GM12878 (cell line): ENCODE measurements at regions not wholly inside any gene's neighbourhood (a gene's known extent, or its start where the extent isn't known, plus 50 kb on each side); places are given as distances from the start of the nearest gene placed in this dataset.

Experiments used
- ATAC-seq: fragments of 200-7000 bp; cut with Tn5 transposase; 3 replicates; pipeline ENCODE4 v1.9.1; 2020; ENCODE audit warnings: mild to moderate bottlenecking, moderate library complexity
- BruUV-seq: library from RNA; stranded (reverse); fragments of 400-500 nt; replicated peaks from 2 replicates; lab custom pipeline; 2021; lab: Mats Ljungman, UMichigan
- CTCF ChIA-PET: fragments of 300-600 bp; sonication (Branson Sonifier 250); formaldehyde crosslinking; extraction: SDS; loops from one replicate; lab custom pipeline; 2021; ENCODE audit warnings: inconsistent platforms; lab: Yijun Ruan, JAX
- POLR2A ChIA-PET: fragments of 350-600 bp; formaldehyde crosslinking; extraction: SDS; loops from one replicate; lab custom pipeline; 2021; ENCODE audit warnings: inconsistent platforms; lab: Charles Lee
- RAD21 ChIA-PET: fragments of 300-600 bp; sonication (Branson Sonifier 250); formaldehyde crosslinking; loops from one replicate; lab custom pipeline; 2023; ENCODE audit warnings: antibody characterized with exemption; ENCODE audit not compliant: unreplicated experiment; lab: Charles Lee
- SMC1A ChIA-PET: fragments of 300-600 bp; sonication (Branson Sonifier 250); formaldehyde crosslinking; loops from one replicate; lab custom pipeline; 2023; ENCODE audit not compliant: unreplicated experiment, uncharacterized antibody; lab: Charles Lee
- DNase-seq: peaks from one replicate; pipeline ENCODE4 v3.0.0-alpha.2; 2011; ENCODE audit warnings: low read depth, low spot score
- FAIRE-seq: peaks from 3 replicates; lab custom pipeline; 2011; peaks lifted over from hg19 to GRCh38; lab: Jason Lieb, UNC
- H2AFZ ChIP-seq: 2 replicates; pipeline ENCODE4 v1.6.0; 2011; ENCODE audit warnings: low read depth, low read length, control low read depth; ENCODE audit not compliant: control insufficient read depth
- H3K27ac ChIP-seq: 2 replicates; pipeline ENCODE4 v1.5.1; 2011; ENCODE audit warnings: control low read depth; ENCODE audit not compliant: control insufficient read depth, insufficient read depth
- H3K27me3 ChIP-seq, 2 experiments: replicated peaks in 1 of 2; 2 replicates each; pipeline versions ENCODE4 v1.6.0 to v1.6.1; 2011; ENCODE audit warnings: low read length in 1 of 2; ENCODE audit not compliant: control insufficient read depth in 2 of 2, insufficient read depth in 2 of 2
- H3K36me3 ChIP-seq, 2 experiments: 2 replicates each; pipeline ENCODE4 v1.5.1; 2011; ENCODE audit warnings: low read length in 1 of 2; ENCODE audit not compliant: control insufficient read depth in 2 of 2, insufficient read depth in 2 of 2
- H3K4me1 ChIP-seq: 2 replicates; pipeline ENCODE4 v1.6.1; 2011; ENCODE audit warnings: mild to moderate bottlenecking, low read length, moderate library complexity, mixed read lengths; ENCODE audit not compliant: control insufficient read depth, insufficient read depth
- H3K4me2 ChIP-seq: 2 replicates; pipeline ENCODE4 v1.6.0; 2011; ENCODE audit warnings: control low read depth; ENCODE audit not compliant: control insufficient read depth, insufficient read depth
- H3K4me3 ChIP-seq: fragments of 200-600 bp; sonication (generic); 2 replicates; pipeline ENCODE4 v1.5.1; 2016
- H3K79me2 ChIP-seq: 2 replicates; pipeline ENCODE4 v1.6.0; 2011; ENCODE audit warnings: low read length; ENCODE audit not compliant: control insufficient read depth, insufficient read depth
- H3K9ac ChIP-seq: 2 replicates; pipeline ENCODE4 v1.8.0; 2011; ENCODE audit warnings: low read length, control low read depth, mixed read lengths; ENCODE audit not compliant: control insufficient read depth, insufficient read depth
- H3K9me3 ChIP-seq: replicated peaks from 3 replicates; pipeline ENCODE4 v1.5.1; 2011; ENCODE audit warnings: mild to moderate bottlenecking, low read length; ENCODE audit not compliant: control insufficient read depth, insufficient read depth
- H4K20me1 ChIP-seq: 2 replicates; pipeline ENCODE4 v1.6.0; 2011; ENCODE audit not compliant: control insufficient read depth, insufficient read depth
- HCFC1 ChIP-seq: fragments of 150-350 bp; IDR thresholded peaks from 2 replicates; pipeline ENCODE4 v1.6.1; 2014; ENCODE audit warnings: low read length
- JUND ChIP-seq: IDR thresholded peaks from 2 replicates; pipeline ENCODE4 v1.6.1; 2012; ENCODE audit warnings: low read depth, mild to moderate bottlenecking, low read length, improper control_type of control experiment, moderate library complexity
- LARP7 ChIP-seq: fragments of 450-650 bp; IDR thresholded peaks from 2 replicates; pipeline ENCODE4 v1.6.1; 2017; ENCODE audit warnings: mild to moderate bottlenecking
- PAX8 ChIP-seq: fragments of 450-650 bp; IDR thresholded peaks from 2 replicates; pipeline ENCODE4 v1.6.1; 2017; ENCODE audit warnings: mild to moderate bottlenecking, moderate library complexity
- POLR2A ChIP-seq: IDR thresholded peaks from 2 replicates; pipeline ENCODE4 v1.6.1; 2011; ENCODE audit warnings: low read depth, mild to moderate bottlenecking, low read length
- POU2F2 ChIP-seq: IDR thresholded peaks from 3 replicates; pipeline ENCODE4 v1.6.1; 2011; ENCODE audit warnings: low read depth, mild to moderate bottlenecking, low read length, borderline replicate concordance
- SMAD1 ChIP-seq: fragments of 450-650 bp; IDR thresholded peaks from 2 replicates; pipeline ENCODE4 v1.6.1; 2018; ENCODE audit warnings: mild to moderate bottlenecking, low read depth; ENCODE audit not compliant: partially characterized antibody
- STAT3 ChIP-seq: IDR thresholded peaks from 2 replicates; pipeline ENCODE4 v1.6.1; 2011; ENCODE audit warnings: low read depth, low read length, improper control_type of control experiment
- TCF7 ChIP-seq: IDR thresholded peaks from 2 replicates; pipeline ENCODE4 v1.6.1; 2014; ENCODE audit warnings: antibody characterized with exemption, borderline replicate concordance
- ZNF274 ChIP-seq: IDR thresholded peaks from one replicate; pipeline ENCODE4 v1.8.0; 2011; ENCODE audit not compliant: insufficient read length, insufficient read depth
- ZZZ3 ChIP-seq: IDR thresholded peaks from 2 replicates; pipeline ENCODE4 v1.6.1; 2011; ENCODE audit warnings: low read depth; ENCODE audit not compliant: control insufficient read depth, insufficient read length
- WGBS: methylation state at CpG from one replicate; pipeline ENCODE4 v1.1.6; 2016; ENCODE audit warnings: low lambda C conversion rate; ENCODE audit not compliant: insufficient replicate concordance, insufficient coverage; ENCODE audit errors: missing lambda C conversion rate; 5-methylcytosine and 5-hydroxymethylcytosine counted together
- in situ Hi-C: fragments of 300-500 bp; cut with MboI; formaldehyde crosslinking; loops from 9 replicates; pipeline ENCODE4 v1.14.3; 2018; ENCODE audit warnings: mixed read lengths
- intact Hi-C: fragments of 100-400 bp; cut with micrococcal nuclease; formaldehyde crosslinking; loops from one replicate; pipeline ENCODE4 v1.14.2; 2022; ENCODE audit not compliant: unreplicated experiment
- TF ChIP-seq, protein P1 (sequence below): IDR thresholded peaks from 2 replicates; pipeline ENCODE4 v1.6.1; 2012; ENCODE audit warnings: low read depth, low read length, improper control_type of control experiment
- TF ChIP-seq, protein P2 (sequence below): fragments of 450-650 bp; conservative IDR thresholded peaks from 2 replicates; pipeline ENCODE4 v1.6.1; 2017; ENCODE audit warnings: mild to moderate bottlenecking, moderate library complexity
- TF ChIP-seq, protein P3 (sequence below): fragments of 450-650 bp; IDR thresholded peaks from 2 replicates; pipeline ENCODE4 v1.6.1; 2017; ENCODE audit warnings: antibody characterized with exemption, mild to moderate bottlenecking, moderate library complexity
- TF ChIP-seq, protein P4 (sequence below): IDR thresholded peaks from 2 replicates; pipeline ENCODE4 v1.6.1; 2012; ENCODE audit warnings: mild to moderate bottlenecking, low read depth, low read length
- TF ChIP-seq, protein P5 (sequence below): fragments of 450-650 bp; IDR thresholded peaks from 2 replicates; pipeline ENCODE4 v1.6.1; 2014; ENCODE audit warnings: mild to moderate bottlenecking

DNA sequence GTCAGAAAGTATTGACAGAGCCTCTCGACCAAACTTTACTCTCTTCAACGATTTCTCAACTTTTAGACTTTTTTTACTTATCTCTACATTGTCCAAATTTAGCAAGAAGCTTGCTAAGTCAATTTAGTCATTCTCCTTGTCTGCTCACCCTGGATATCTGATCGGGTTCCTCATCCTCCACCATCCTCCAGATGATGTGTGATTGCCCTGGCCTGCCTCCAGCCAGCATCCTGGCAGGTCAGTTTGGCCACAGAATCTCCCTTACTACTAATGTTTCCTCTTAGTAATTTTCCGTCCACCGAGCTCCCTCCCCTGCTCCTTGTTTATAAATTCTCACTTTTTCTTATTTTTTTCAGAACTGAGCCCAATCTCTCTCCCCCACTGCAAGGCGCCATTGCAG is 167.9 kb upstream of the ZFP42 start:
- no peaks in the 10 kb centered on the region for H4K20me1 ChIP-seq
- no peaks in the 10 kb centered on the region for H3K4me1 ChIP-seq
- in situ Hi-C loops = no loop called here
- no peak overlapping the region for H3K9ac ChIP-seq
- H3K36me3 ChIP-seq = no peaks in the 10 kb centered on the region
- H2AFZ ChIP-seq = no peak overlapping the region
- POLR2A ChIA-PET = interaction anchor here (0.8 kb wide), 1 partner anchor 1799 kb away, joined by 3 read pairs; no protein-coding TSS in a partner anchor
- FAIRE-seq = no peak
- H3K4me3 ChIP-seq = no peak overlapping the region
- intact Hi-C loops = no loop called here
- no peak overlapping the region for H3K27ac ChIP-seq
- no peak for TF ChIP-seq POU2F2
- TF ChIP-seq, protein P1, sequence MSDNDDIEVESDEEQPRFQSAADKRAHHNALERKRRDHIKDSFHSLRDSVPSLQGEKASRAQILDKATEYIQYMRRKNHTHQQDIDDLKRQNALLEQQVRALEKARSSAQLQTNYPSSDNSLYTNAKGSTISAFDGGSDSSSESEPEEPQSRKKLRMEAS = no peak
- TF ChIP-seq JUND = no peak
- TF ChIP-seq, protein P2, sequence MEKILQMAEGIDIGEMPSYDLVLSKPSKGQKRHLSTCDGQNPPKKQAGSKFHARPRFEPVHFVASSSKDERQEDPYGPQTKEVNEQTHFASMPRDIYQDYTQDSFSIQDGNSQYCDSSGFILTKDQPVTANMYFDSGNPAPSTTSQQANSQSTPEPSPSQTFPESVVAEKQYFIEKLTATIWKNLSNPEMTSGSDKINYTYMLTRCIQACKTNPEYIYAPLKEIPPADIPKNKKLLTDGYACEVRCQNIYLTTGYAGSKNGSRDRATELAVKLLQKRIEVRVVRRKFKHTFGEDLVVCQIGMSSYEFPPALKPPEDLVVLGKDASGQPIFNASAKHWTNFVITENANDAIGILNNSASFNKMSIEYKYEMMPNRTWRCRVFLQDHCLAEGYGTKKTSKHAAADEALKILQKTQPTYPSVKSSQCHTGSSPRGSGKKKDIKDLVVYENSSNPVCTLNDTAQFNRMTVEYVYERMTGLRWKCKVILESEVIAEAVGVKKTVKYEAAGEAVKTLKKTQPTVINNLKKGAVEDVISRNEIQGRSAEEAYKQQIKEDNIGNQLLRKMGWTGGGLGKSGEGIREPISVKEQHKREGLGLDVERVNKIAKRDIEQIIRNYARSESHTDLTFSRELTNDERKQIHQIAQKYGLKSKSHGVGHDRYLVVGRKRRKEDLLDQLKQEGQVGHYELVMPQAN = no peak
- no peak for TF ChIP-seq STAT3
- TF ChIP-seq, protein P3, sequence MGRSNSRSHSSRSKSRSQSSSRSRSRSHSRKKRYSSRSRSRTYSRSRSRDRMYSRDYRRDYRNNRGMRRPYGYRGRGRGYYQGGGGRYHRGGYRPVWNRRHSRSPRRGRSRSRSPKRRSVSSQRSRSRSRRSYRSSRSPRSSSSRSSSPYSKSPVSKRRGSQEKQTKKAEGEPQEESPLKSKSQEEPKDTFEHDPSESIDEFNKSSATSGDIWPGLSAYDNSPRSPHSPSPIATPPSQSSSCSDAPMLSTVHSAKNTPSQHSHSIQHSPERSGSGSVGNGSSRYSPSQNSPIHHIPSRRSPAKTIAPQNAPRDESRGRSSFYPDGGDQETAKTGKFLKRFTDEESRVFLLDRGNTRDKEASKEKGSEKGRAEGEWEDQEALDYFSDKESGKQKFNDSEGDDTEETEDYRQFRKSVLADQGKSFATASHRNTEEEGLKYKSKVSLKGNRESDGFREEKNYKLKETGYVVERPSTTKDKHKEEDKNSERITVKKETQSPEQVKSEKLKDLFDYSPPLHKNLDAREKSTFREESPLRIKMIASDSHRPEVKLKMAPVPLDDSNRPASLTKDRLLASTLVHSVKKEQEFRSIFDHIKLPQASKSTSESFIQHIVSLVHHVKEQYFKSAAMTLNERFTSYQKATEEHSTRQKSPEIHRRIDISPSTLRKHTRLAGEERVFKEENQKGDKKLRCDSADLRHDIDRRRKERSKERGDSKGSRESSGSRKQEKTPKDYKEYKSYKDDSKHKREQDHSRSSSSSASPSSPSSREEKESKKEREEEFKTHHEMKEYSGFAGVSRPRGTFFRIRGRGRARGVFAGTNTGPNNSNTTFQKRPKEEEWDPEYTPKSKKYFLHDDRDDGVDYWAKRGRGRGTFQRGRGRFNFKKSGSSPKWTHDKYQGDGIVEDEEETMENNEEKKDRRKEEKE = no peak
- TF ChIP-seq ZNF274 = no peak
- no peak for TF ChIP-seq ZZZ3
- no peak for TF ChIP-seq HCFC1
- TF ChIP-seq, protein P4, sequence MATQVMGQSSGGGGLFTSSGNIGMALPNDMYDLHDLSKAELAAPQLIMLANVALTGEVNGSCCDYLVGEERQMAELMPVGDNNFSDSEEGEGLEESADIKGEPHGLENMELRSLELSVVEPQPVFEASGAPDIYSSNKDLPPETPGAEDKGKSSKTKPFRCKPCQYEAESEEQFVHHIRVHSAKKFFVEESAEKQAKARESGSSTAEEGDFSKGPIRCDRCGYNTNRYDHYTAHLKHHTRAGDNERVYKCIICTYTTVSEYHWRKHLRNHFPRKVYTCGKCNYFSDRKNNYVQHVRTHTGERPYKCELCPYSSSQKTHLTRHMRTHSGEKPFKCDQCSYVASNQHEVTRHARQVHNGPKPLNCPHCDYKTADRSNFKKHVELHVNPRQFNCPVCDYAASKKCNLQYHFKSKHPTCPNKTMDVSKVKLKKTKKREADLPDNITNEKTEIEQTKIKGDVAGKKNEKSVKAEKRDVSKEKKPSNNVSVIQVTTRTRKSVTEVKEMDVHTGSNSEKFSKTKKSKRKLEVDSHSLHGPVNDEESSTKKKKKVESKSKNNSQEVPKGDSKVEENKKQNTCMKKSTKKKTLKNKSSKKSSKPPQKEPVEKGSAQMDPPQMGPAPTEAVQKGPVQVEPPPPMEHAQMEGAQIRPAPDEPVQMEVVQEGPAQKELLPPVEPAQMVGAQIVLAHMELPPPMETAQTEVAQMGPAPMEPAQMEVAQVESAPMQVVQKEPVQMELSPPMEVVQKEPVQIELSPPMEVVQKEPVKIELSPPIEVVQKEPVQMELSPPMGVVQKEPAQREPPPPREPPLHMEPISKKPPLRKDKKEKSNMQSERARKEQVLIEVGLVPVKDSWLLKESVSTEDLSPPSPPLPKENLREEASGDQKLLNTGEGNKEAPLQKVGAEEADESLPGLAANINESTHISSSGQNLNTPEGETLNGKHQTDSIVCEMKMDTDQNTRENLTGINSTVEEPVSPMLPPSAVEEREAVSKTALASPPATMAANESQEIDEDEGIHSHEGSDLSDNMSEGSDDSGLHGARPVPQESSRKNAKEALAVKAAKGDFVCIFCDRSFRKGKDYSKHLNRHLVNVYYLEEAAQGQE = no peak
- TF ChIP-seq TCF7 = no peak
- TF ChIP-seq, protein P5, sequence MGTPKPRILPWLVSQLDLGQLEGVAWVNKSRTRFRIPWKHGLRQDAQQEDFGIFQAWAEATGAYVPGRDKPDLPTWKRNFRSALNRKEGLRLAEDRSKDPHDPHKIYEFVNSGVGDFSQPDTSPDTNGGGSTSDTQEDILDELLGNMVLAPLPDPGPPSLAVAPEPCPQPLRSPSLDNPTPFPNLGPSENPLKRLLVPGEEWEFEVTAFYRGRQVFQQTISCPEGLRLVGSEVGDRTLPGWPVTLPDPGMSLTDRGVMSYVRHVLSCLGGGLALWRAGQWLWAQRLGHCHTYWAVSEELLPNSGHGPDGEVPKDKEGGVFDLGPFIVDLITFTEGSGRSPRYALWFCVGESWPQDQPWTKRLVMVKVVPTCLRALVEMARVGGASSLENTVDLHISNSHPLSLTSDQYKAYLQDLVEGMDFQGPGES = no peak
- no peak for TF ChIP-seq SMAD1
- TF ChIP-seq POLR2A = no peak
- TF ChIP-seq PAX8 = no peak
- TF ChIP-seq LARP7 = no peak
- SMC1A ChIA-PET = no interaction called here
- RAD21 ChIA-PET = no interaction called here
- CTCF ChIA-PET = no interaction called here
- no peaks in the 10 kb centered on the region for H3K79me2 ChIP-seq
- DNase-seq = no peak
- H3K27me3 ChIP-seq = no peaks in the 10 kb centered on the region
- ATAC-seq = no peak
- no peak overlapping the region for H3K4me2 ChIP-seq
- no peaks in the 10 kb centered on the region for H3K9me3 ChIP-seq
- 0% methylated on average over 6 of the region's 6 CpGs for WGBS
- no TSS peak for BruUV-seq
